ENCODE measurements at regions not wholly inside any gene's neighbourhood (a gene's known extent, or its start where the extent isn't known, plus 50 kb on each side); places are given as distances from the start of the nearest gene placed in this dataset.
"Not testable (repeated sequence)": the region's sequence is repeated elsewhere in the genome, so short reads cannot be mapped to it uniquely, and the experiment has no call there.

GRCh38 chr14:34173916-34174315 lies 223.0 kb upstream of the EGLN3 start:
- DNase-seq (ENCODE audit: low spot score) = no peak

- DNase-seq (ENCODE audit: low spot score) = no peak
Measured at GRCh38 chr14:34172550-34173368, 221.9 kb upstream of the EGLN3 start.

DNA sequence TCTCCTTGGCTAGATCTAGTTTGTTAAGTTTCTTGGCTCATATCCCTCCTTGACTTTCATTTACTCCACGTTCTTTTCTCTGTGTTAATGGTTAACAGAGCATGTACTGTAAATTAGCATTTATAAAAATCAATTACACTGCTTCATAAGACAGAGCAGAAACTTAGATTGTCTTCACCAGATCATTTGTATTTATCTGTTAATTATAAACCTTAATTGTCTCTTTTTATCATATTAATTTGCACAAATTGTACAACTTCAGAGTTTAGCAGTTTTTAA lies 221.2 kb upstream of the EGLN3 start:
- DNase-seq (ENCODE audit: low spot score) = no peak

- DNase-seq (ENCODE audit: low spot score) = no peak
Measured at GRCh38 chr14:34171431-34172172, 220.7 kb upstream of the EGLN3 start.

DNA sequence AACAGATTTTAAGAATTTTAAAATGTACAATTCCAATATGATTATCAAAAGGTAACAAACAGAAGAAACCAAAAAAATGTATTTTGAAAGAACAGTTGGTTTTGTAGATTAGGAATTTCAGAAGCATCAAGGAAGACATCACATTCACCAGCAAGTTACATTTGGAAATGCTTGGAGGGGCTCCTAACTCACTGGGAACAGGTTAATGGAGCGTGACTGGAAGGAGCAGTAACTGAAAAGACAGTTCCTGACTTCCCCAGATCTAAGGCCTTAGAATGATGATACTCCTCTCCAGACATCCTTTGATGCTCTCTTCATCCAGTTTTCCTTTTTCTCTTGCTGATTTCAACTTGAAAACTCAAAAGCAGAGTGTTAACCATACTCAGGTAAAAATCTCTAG lies 220.0 kb upstream of the EGLN3 start:
- DNase-seq (ENCODE audit: low spot score) = no peak

DNA sequence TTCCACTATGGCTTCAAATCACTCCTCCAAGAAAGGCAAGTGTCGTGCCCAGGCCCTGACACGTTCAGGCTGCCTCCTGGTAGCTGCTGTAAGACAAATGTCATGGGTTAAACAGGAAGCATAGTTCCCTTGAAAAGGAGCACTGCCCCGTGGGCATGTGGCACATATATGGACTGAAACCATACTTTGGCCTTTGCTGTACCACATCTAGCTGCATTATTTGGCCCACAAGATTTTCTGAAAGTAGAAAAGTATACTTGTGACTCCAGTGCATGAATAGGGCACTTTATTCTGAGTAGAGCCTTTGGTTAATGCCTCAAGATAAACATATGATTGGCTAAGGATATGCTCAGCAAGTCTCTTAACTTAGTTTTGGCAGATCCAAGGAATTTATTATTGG lies 218.7 kb upstream of the EGLN3 start:
- no peak for DNase-seq (ENCODE audit: low spot score)

GRCh38 chr14:34168656-34169055 lies 217.8 kb upstream of the EGLN3 start:
- DNase-seq (ENCODE audit: low spot score) = no peak

- DNase-seq (ENCODE audit: low spot score) = no peak
Measured at GRCh38 chr14:34165847-34166350, 215.0 kb upstream of the EGLN3 start.

- DNase-seq (ENCODE audit: low spot score) = no peak
Measured at GRCh38 chr14:34164162-34164864, 213.4 kb upstream of the EGLN3 start.

DNA sequence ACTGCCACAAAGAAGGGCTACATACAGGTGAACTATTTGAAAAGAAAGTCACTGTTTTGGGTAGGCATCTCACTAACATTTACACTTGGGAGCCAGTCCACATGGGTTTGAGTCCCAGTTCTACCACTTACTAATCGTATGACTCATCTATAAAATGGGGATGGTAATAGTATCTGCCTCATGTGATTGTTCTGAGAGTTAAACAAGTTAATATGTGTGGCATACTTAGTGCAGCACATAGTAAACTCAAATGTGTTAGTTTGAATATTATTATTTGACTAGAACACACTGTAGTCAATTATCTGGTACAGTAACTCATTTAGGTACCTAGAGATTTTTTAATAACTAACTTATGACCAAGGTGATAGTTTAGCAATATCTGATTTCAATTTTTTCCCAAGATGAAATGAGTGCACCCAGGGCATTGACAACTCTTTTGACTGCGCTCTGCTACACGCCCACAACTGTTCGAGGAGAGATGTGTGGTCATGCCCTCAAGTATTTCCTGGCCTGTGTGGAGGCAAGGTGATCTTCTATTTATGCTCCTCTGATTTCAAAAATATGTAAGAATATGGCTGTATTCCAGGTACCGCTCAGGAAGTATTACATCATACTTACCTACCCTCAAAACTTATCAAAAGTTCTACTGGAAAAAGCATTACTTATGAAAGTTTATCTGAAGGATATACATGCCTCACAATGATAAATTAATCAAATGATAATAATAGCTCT lies 210.6 kb upstream of the EGLN3 start:
- no peak for DNase-seq (ENCODE audit: low spot score)

GRCh38 chr14:34160619-34161018 lies 209.7 kb upstream of the EGLN3 start:
- DNase-seq (ENCODE audit: low spot score) = no peak

DNA sequence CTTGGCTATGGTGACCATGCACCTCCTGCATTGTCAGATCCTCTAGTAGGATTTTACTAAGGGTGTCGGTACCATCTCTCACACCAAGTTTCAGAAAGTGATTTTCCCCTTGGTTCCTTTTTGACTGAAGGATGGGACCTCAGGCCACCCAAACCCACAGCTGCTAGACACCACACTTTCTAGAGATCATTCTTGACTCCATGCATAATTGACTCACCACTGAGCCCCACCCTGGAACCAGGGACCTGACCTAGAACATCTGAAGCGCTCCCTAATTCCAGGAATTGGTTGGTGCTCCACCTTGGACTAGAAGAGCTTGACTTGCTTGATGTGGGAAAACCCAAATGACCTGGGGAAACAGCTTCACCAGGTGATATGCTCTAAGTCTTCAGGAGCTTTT lies 206.8 kb upstream of the EGLN3 start:
- DNase-seq (ENCODE audit: low spot score) = no peak

DNA sequence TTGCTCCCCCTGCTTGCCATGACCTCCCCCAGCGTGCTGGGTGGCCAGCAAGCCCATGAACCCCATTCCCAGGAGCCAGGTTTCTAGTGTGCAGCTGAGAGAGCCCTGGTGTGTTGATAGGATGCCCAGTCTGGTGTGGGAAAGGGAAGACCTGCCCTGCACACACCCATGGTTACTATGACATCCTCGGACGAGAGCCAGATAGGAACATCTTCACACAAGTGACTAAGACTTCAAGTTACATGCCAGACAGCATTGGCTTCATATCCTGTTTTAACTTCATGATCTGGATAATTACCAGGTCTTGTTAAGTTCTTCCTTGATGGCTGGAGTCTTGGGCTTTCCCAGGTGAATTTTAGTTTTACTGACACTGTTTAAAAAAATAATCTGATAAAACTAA lies 196.6 kb upstream of the EGLN3 start:
- DNase-seq (ENCODE audit: low spot score) = no peak

DNA sequence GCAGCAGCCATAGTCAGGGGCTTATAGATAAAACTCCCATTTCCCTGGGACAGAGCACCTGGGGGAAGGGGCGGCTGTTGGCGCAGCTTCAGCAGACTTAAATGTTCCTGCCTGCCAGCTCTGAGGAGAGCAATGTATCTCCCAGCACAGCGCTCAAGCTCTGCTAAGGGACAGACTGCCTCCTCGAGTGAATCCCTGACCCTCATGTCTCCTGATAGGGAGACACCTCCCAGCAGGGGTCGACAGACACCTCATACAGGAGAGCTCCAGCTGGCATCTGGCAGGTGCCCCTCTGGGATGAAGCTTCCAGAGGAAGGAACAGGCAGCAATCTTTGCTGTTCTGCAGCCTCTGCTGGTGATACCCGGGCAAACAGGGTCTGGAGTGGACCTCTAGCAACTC lies 189.3 kb upstream of the EGLN3 start:
- not testable (repeated sequence) for DNase-seq (ENCODE audit: low spot score)

GRCh38 chr14:34139160-34140121 lies 188.6 kb upstream of the EGLN3 start:
- not testable (repeated sequence) for DNase-seq (ENCODE audit: low spot score)

GRCh38 chr14:34138175-34138574 lies 187.3 kb upstream of the EGLN3 start:
- no peak for DNase-seq (ENCODE audit: low spot score)

GRCh38 chr14:34137001-34137745 lies 186.3 kb upstream of the EGLN3 start:
- no peak for DNase-seq (ENCODE audit: low spot score)

- DNase-seq (ENCODE audit: low spot score) = no peak
Measured at GRCh38 chr14:34135492-34135891, 184.6 kb upstream of the EGLN3 start.

DNA sequence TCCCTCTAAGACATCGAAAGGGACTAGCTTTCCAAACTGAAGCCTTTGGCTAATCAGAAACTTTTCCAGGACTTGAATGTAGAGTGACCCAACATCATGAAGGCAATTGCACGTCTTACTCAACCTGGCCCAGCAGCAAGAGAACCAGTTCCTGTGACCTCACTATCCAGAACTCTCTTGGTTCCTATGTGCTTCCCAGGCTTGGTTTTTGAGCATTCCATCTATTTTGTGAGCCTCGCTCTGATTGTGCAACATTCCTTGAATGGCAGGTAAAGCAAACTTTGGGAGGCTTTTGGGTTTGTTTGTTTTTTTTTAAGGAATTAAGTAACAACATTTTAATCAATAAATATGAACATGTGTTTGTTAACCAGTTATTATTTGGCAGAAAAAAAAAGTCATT lies 183.6 kb upstream of the EGLN3 start:
- no peak for DNase-seq (ENCODE audit: low spot score)

GRCh38 chr14:34129927-34130552 lies 179.2 kb upstream of the EGLN3 start:
- no peak for DNase-seq (ENCODE audit: low spot score)

All from activated CD4-positive, alpha-beta T cell treated with anti-CD3 and anti-CD28 coated beads, Interleukin-2, Interleukin-4, amounts not matched to agents 100 ng/mL and 50 ng/mL, durations not matched to agents 16 hours and 8 hours (primary cell).